Heart right ventricle (tissue), 16 donors: ENCODE measurements at regions not wholly inside any gene's neighbourhood (a gene's known extent, or its start where the extent isn't known, plus 50 kb on each side); places are given as distances from the start of the nearest gene placed in this dataset.

Experiments used
- ATAC-seq, 8 donors: fragments of 200-7000 bp; cut with Tn5 transposase; one replicate each; pipeline ENCODE4 v1.9.1; 2020; ENCODE audit warnings: mild to moderate bottlenecking in 8 of 8, moderate library complexity in 8 of 8, moderate number of reproducible peaks in 1 of 8
- DNase-seq, 2 donors: peaks; one replicate each; pipeline ENCODE4 v3.0.0-alpha.2; 2020
- H3K27ac ChIP-seq, 10 donors: fragments of 200-600 bp; sonication (generic) in 2 of 10; one replicate each; pipeline versions ENCODE4 v1.5.0 to v1.8.0; 2020 to 2022; ENCODE audit warnings: mild to moderate bottlenecking in 3 of 10
- H3K27me3 ChIP-seq, 7 donors: fragments of 200-600 bp; one replicate each; pipeline ENCODE4 v1.8.0; 2021 to 2022; ENCODE audit warnings: mild to moderate bottlenecking in 2 of 7
- H3K36me3 ChIP-seq, 9 donors: fragments of 200-600 bp; sonication (generic) in 1 of 9; one replicate each; pipeline versions ENCODE4 v1.5.0 to v1.8.0; 2020 to 2022; ENCODE audit warnings: mild to moderate bottlenecking in 2 of 9
- H3K4me1 ChIP-seq, 9 donors: fragments of 200-600 bp; sonication (generic) in 1 of 9; one replicate each; pipeline versions ENCODE4 v1.5.0 to v1.8.0; 2020 to 2022; ENCODE audit warnings: mild to moderate bottlenecking in 4 of 9
- H3K4me3 ChIP-seq, 10 donors: fragments of 200-600 bp; sonication (generic) in 2 of 10; one replicate each; pipeline versions ENCODE4 v1.5.0 to v1.8.0; 2020 to 2022; ENCODE audit warnings: mild to moderate bottlenecking in 7 of 10, moderate library complexity in 2 of 10
- H3K9me3 ChIP-seq, 11 donors: fragments of 200-600 bp in 10 of 11; sonication (generic) in 2 of 11; one replicate each; pipeline versions ENCODE4 v1.5.0 to v1.8.0; 2013 to 2022; ENCODE audit warnings: mild to moderate bottlenecking in 2 of 11, control low read depth in 1 of 11, moderate library complexity in 1 of 11
- CTCF ChIP-seq, 9 donors: fragments of 200-600 bp; sonication (generic) in 2 of 9; IDR thresholded peaks; one replicate each; pipeline versions ENCODE4 v1.5.0 to v1.8.0; 2021 to 2022; ENCODE audit warnings: antibody characterized with exemption in 9 of 9, mild to moderate bottlenecking in 5 of 9, moderate library complexity in 1 of 9
- WGBS, 2 donors: extraction: QIAGEN DNeasy Blood & Tissue Kit; methylation state at CpG; one replicate each; pipeline ENCODE4 v1.1.7; 2013; ENCODE audit warnings: inconsistent platforms in 1 of 2; 5-methylcytosine and 5-hydroxymethylcytosine counted together
- intact Hi-C, 10 donors: fragments of 100-400 bp; cut with DNase I; formaldehyde crosslinking; loops; one replicate each; pipeline versions ENCODE4 v1.11.1 to v1.14.2; 2022
- donor health status: Arrhythmogenic right ventricular cardiomyopathy.
- donor health status: ischemic (EF 13 %, LVEDD 7.1; RV severe dilation, severe dysfunction).
- donor health status: healthy with polysubstance abuse.
- donor health status: DM: no; HTN: yes; CAD: no.
- donor health status: DM: no; HTN: no; CAD: no.
- donor health status: ischemic (EF 25% LVEDD 6.9; RV normal size, moderate dysfunction).
- donor health status: ischemic (EF 25% LVEDD 5.7; RV mildly dilated, moderate dysfunction).
- donor health status: healthy.
- donor health status: DM: yes; HTN: yes; CAD: no.
- donor health status: Ischemic cardiomyopathy.
- donor health status: ischemic (EF 35%, LVEDD 5.7; RV mildly dilated, moderate dysfunction).
- donor health status: nonischemic (EF 11% LVEDD 7.7; RV severe dilation, severe dysfunction).
- donor health status: DM: yes; HTN: yes; CAD: no.
- donor health status: PGD.
- donor health status: ischemic (EF 29% LVEDD 5.4; RV normal size, mild dysfunction).
- donor health status: nonischemic (EF 23%, LVEDD 6.1; RV moderate dilation, normal function).

GRCh38 chr5:169458221-169458620, 125.4 kb upstream of the SPDL1 start:
- no peaks in the 10 kb centered on the region for H3K4me1 ChIP-seq
- intact Hi-C loops: no loop called here
- H3K9me3 ChIP-seq: peaks cover 0 to 9% (median 0%) of the 10 kb centered on the region in 11 donors
- no peak for ATAC-seq
- no peak for DNase-seq
- 32 to 39% methylated on average over 5 of the region's 5 CpGs for WGBS, 2 donors
- no peak overlapping the region for H3K4me3 ChIP-seq
- no peak overlapping the region for H3K27ac ChIP-seq
- peaks cover 0 to 11% (median 0%) of the 10 kb centered on the region in 7 donors for H3K27me3 ChIP-seq
- TF ChIP-seq CTCF (IDR thresholded peaks at IDR 0.05): no peak
- H3K36me3 ChIP-seq: no peaks in the 10 kb centered on the region

DNA sequence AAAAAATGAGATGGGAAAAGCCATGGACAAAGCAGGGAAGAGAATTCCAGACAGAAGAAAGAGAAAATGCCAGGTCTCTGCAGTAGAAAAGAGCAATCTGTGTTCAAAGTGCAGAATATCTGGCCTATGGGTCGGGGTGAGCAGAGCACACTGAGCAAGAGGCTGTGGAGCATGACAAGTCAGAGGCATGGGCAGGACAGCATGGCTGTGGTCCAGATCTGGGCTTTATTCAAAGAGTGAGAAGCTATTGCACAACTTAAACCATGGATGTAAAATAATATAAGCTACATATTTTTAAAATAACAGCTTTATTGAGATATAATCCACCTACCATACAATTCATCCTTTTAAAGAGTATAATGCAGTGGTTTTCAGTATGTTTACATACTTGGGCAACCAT, 133.1 kb upstream of the SPDL1 start:
- WGBS, 2 donors: 49 to 58% methylated on average over 1 of the region's 1 CpG

DNA sequence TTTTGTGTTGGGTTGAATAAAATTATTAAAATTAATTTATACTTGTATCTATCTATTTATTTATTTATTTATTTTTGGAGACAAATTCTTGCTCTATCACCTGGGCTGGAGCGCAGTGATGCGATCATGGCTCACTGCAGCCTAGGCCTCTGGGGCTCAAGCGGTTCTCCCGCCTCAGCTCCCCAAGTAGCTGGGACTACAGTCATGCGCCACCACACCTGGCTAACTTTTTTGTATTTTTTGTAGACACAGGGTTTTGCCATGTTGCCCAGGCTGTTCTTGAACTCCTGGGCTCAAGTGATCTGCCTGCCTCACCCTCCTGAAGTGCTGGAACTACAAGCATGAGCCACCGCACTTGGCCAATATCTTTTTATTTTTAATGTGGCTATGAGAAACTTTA, 134.7 kb upstream of the SPDL1 start:
- no peaks in the 10 kb centered on the region for H3K27me3 ChIP-seq
- H3K4me3 ChIP-seq: no peak overlapping the region
- H3K27ac ChIP-seq: no peak overlapping the region
- H3K4me1 ChIP-seq: no peaks in the 10 kb centered on the region
- no peak for TF ChIP-seq CTCF (IDR thresholded peaks at IDR 0.05)
- H3K36me3 ChIP-seq: no peaks in the 10 kb centered on the region
- H3K9me3 ChIP-seq: no peaks in the 10 kb centered on the region
- 94 to 99% methylated on average over 6 of the region's 6 CpGs for WGBS, 2 donors
- DNase-seq (no peak), ATAC-seq (no peak)
- intact Hi-C loops: no loop called here

More for the DNA sequence above, 133.1 kb upstream of the SPDL1 start:
- Histone ChIP-seq H3K4me1 (no peaks in the 10 kb centered on the region), H3K4me3 (no peak overlapping the region), H3K27me3 (no peaks in the 10 kb centered on the region), H3K36me3 (no peaks in the 10 kb centered on the region), H3K27ac (no peak overlapping the region), H3K9me3 (peaks cover 0 to 9% (median 0%) of the 10 kb centered on the region in 11 donors)
- no peak for TF ChIP-seq CTCF (IDR thresholded peaks at IDR 0.05)
- DNase-seq (no peak), ATAC-seq (no peak)
- intact Hi-C loops: no loop called here

DNA sequence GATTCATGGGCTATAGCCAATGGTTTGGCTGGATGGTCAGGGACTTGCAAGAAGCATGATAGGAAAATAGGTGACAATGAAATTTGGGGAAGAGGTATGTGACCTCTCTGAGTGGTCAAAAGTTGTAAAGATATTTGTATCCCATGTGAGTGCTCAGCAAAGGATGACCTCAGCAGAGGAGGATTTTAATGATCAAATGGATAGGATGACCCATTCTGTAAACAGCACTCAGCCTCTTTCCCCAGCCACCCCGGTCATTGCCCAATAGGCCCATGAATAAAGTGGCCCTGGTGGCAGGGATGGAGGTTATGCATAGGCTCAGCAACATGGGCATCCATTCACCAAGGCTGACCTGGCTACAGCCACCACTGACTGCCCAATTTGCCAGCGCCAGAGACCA, 138.4 kb upstream of the SPDL1 start:
- Histone ChIP-seq H3K4me1 (peaks cover 0 to 24% (median 12%) of the 10 kb centered on the region in 9 donors), H3K27me3 (no peaks in the 10 kb centered on the region), H3K36me3 (no peaks in the 10 kb centered on the region), H3K27ac (no peak overlapping the region), H3K4me3 (no peak overlapping the region), H3K9me3 (no peaks in the 10 kb centered on the region)
- no peak for ATAC-seq
- 75 to 96% methylated on average over 2 of the region's 2 CpGs for WGBS, 2 donors
- DNase-seq: no peak
- TF ChIP-seq CTCF (IDR thresholded peaks at IDR 0.05): no peak
- intact Hi-C loops: no loop called here
